ENCODE measurements at regions not wholly inside any gene's neighbourhood (a gene's known extent, or its start where the extent isn't known, plus 50 kb on each side); places are given as distances from the start of the nearest gene placed in this dataset.
"Not testable (repeated sequence)": the region's sequence is repeated elsewhere in the genome, so short reads cannot be mapped to it uniquely, and the experiment has no call there.

DNA sequence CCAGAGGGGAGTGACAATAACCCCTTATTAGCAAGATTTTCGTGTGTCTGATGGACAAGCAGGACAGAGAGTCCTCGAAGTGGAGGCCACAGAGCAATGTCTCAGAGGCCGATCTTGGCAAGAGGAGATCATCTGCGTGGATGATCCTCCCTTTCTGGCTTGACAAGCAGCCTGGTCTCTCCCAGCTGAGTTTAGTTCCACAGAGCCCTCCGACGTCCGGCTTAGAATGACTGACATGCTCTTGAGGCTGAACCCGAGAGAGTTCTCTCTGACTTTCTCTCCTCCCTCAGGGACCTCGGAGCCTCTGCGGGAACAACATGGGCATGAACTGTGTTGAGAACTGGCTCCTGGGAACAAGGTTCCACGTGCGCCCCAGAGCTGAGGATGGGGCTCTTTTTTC, 180.7 kb upstream of the PFKP start:
- ChIA-PET POLR2A (no interaction called here), CTCF (no interaction called here)
- Mint-ChIP-seq H3K36me3 (ENCODE audit: low read depth) (no peaks in the 10 kb centered on the region), H3K4me3 (no peak overlapping the region), H3K4me1 (peaks cover 4% of the 10 kb centered on the region), H3K27me3 (no peaks in the 10 kb centered on the region), H3K9me3 (peaks cover 8% of the 10 kb centered on the region), H3K27ac (no peak overlapping the region)
- DNase-seq: no peak

DNA sequence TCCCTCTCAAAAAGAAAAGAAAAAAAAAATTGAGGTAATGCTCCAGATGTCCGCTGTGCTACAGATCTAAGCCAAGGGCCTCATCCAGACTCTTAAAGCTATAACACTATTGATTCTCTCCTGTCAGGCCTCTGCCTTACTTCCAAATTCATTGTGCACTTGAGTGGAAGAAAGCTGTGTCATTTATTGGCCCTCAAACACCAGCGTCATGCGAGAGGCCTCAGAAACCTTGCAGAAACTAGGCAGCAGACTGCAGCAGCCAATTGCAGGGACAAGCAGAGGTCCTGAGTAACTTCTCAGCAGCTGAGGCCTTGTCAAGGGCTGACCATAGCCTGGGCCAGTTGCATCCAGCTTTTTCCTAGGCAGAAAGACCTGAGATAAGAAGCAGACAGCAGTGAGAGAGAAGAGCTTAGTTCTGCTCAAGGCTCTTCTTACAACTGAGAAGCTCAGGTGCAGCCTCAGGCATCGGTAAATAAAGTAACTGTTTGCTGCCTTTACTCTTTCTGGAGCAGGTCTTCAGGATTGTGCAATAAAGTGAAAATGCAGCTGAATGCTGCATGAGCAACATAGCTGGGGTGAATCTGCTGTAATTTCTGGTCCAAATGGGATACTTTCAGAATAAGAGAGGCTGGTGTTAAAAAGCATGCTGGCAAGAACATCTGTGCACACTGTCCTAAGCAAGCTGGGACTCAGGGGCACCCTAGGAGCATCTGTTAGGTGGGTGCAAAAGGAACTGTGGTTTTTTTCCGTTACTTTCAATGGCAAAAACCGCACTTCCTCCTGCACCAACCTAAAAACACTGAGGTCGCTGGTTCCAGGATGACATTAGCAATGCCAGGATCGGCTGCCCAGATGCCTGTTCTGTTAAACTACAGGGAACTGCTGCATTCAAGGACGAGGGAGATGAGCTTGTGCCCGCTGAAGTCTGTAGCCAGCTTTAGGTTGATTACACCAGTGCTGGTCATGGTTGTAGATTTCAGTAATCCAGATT, 181.8 kb upstream of the PFKP start:
- ChIA-PET CTCF (no interaction called here), POLR2A (no interaction called here)
- Mint-ChIP-seq H3K9me3 (peaks cover 8% of the 10 kb centered on the region), H3K27ac (no peak overlapping the region), H3K4me3 (no peak overlapping the region), H3K27me3 (no peaks in the 10 kb centered on the region), H3K4me1 (peaks cover 4% of the 10 kb centered on the region), H3K36me3 (ENCODE audit: low read depth) (no peaks in the 10 kb centered on the region)
- no peak for DNase-seq

- H3K4me3 Mint-ChIP-seq; H3K9me3 Mint-ChIP-seq; DNase-seq; POLR2A ChIA-PET; CTCF ChIA-PET; H3K36me3 Mint-ChIP-seq (ENCODE audit: low read depth); H3K27me3 Mint-ChIP-seq; H3K4me1 Mint-ChIP-seq; H3K27ac Mint-ChIP-seq: not testable (repeated sequence)
Observed at GRCh38 chr10:2883983-2884540, 183.3 kb upstream of the PFKP start.

DNA sequence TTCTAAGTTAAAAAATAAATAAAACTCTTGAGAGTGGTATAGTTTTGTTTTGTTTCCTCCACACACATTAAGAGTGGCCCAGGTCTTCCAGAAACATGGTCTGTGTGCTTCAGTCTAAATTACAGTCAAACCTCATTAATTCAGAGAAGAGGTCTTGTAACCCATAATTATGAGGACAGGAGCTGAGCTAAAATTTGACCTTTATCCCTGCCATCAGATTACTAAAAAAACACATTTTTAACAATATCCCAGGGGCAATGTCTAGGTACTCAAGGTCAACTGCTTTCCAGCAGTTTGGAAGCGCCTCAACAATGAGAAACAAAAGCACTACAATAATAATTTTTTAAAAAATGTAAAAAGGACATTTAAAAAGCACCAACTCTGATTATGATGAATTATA, 184.1 kb upstream of the PFKP start:
- no peaks in the 10 kb centered on the region for H3K27me3 Mint-ChIP-seq
- peaks cover 4% of the 10 kb centered on the region for H3K4me1 Mint-ChIP-seq
- H3K9me3 Mint-ChIP-seq: peaks cover 2% of the 10 kb centered on the region
- no peaks in the 10 kb centered on the region for H3K36me3 Mint-ChIP-seq (ENCODE audit: low read depth)
- no peak overlapping the region for H3K27ac Mint-ChIP-seq
- CTCF ChIA-PET: interaction anchor here (0.6 kb wide), 1 partner anchor 701 kb away, joined by 3 read pairs; no protein-coding TSS in a partner anchor
- H3K4me3 Mint-ChIP-seq: no peak overlapping the region
- POLR2A ChIA-PET: no interaction called here
- DNase-seq: no peak

DNA sequence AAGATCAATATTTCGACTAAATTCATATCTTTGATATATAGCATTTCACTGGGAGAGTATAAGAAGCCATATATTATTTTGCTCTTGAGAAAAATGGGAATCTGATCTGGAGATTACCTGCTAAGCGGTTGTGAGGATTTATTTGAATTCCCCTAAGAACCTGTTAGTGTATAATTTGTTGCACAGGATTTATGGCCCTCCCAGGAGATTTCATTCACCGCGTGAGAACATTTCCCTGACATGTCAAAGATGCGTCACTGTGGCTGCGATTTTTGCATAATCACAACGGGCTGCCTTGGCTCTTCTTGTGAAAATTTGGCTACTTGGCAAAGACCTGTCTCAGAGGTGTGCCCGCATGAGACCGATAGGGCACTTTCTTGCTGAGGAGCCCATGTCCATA, 184.7 kb upstream of the PFKP start:
- ChIA-PET POLR2A (no interaction called here), CTCF (no interaction called here)
- no peak for DNase-seq
- Mint-ChIP-seq H3K4me1 (peaks cover 4% of the 10 kb centered on the region), H3K27me3 (no peaks in the 10 kb centered on the region), H3K4me3 (no peak overlapping the region), H3K27ac (no peak overlapping the region), H3K9me3 (no peaks in the 10 kb centered on the region), H3K36me3 (ENCODE audit: low read depth) (no peaks in the 10 kb centered on the region)

DNA sequence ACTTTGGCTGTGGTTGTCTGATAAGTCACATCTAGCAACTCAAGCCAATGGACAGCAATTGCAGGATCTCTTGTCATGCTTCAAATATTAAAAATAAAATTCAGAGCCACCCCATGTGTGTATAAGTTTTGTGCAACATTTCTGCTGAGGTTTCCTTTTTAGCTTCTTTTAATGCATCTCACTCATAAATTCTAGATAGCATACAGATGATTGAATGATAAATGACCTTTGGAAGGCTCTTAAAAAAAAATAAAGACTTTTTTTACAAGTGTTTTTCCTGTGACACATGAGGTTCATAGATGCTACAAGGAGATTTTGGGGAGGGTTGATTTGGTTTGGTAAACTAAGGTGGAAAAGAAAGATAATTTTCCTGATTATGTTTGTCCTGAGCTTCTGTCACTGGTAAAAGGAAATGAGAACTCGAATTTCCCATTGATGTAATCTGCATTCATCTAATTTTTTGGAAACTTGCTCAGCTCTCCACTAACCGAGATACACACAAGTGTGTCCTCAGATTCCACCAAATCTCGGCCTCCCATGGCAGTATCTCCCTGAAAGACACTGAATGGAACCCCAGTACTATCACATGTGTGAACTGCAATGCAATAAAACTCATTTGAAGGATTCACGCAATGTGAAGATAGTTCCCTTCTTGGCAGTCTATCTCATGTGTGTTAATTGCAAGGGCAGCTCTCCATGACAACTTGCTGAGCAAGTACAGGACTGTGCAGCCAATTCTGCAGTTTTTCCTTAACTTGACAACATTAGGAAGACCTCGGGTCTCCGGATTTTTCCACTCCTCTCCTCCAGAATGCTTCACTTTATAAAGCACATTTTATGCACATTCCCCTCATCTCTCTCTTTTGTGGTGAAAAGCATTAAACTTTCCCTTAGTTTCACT, 185.4 kb upstream of the PFKP start:
- ChIA-PET CTCF (no interaction called here), POLR2A (no interaction called here)
- Mint-ChIP-seq H3K9me3 (no peaks in the 10 kb centered on the region), H3K4me1 (peaks cover 4% of the 10 kb centered on the region), H3K27me3 (no peaks in the 10 kb centered on the region), H3K4me3 (no peak overlapping the region), H3K27ac (no peak overlapping the region), H3K36me3 (ENCODE audit: low read depth) (no peaks in the 10 kb centered on the region)
- DNase-seq: no peak

GRCh38 chr10:2880050-2880449, 187.3 kb upstream of the PFKP start:
- H3K27ac Mint-ChIP-seq; H3K27me3 Mint-ChIP-seq; H3K9me3 Mint-ChIP-seq; CTCF ChIA-PET; DNase-seq; H3K4me3 Mint-ChIP-seq; H3K36me3 Mint-ChIP-seq (ENCODE audit: low read depth); POLR2A ChIA-PET; H3K4me1 Mint-ChIP-seq: not testable (repeated sequence)

DNA sequence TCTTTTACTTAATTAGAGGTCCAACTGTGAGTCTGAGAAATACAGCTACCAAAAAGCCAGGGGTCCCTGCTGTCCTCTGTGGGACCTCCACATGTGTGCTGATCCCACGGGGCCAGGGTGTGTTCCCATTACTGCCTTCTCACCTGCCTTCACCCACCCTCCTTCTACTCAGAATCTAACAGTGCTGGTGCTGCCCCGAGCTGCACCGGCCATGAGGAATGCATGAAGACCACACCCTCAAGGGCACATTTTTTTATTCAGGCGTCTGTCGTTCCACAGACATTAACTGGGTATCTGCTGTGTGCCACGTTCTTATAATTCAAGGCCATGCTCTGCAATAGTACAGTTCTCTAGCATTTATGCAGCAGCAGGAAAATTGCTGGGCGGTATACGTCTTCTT, 188.5 kb upstream of the PFKP start:
- no peaks in the 10 kb centered on the region for H3K27me3 Mint-ChIP-seq
- ChIA-PET CTCF (no interaction called here), POLR2A (no interaction called here)
- H3K27ac Mint-ChIP-seq: no peak overlapping the region
- no peaks in the 10 kb centered on the region for H3K4me1 Mint-ChIP-seq
- H3K36me3 Mint-ChIP-seq (ENCODE audit: low read depth): no peaks in the 10 kb centered on the region
- H3K9me3 Mint-ChIP-seq: no peaks in the 10 kb centered on the region
- H3K4me3 Mint-ChIP-seq: no peak overlapping the region
- no peak for DNase-seq

GRCh38 chr10:2876032-2876431, 191.3 kb upstream of the PFKP start:
- ChIA-PET CTCF (interaction anchor here (0.5 kb wide), 1 partner anchor 460 kb away, joined by 5 read pairs; no protein-coding TSS in a partner anchor), POLR2A (no interaction called here)
- H3K4me3 Mint-ChIP-seq: no peak overlapping the region
- no peaks in the 10 kb centered on the region for H3K36me3 Mint-ChIP-seq (ENCODE audit: low read depth)
- H3K27me3 Mint-ChIP-seq: no peaks in the 10 kb centered on the region
- DNase-seq: no peak
- no peaks in the 10 kb centered on the region for H3K9me3 Mint-ChIP-seq
- no peak overlapping the region for H3K27ac Mint-ChIP-seq
- H3K4me1 Mint-ChIP-seq: no peaks in the 10 kb centered on the region

- POLR2A ChIA-PET: no interaction called here
- Mint-ChIP-seq H3K27me3 (peaks cover 2% of the 10 kb centered on the region), H3K4me3 (no peak overlapping the region), H3K4me1 (no peaks in the 10 kb centered on the region), H3K9me3 (no peaks in the 10 kb centered on the region), H3K27ac (no peak overlapping the region), H3K36me3 (ENCODE audit: low read depth) (no peaks in the 10 kb centered on the region)
- CTCF ChIA-PET: no interaction called here
- no peak for DNase-seq
Observed at GRCh38 chr10:2874963-2875362, 192.4 kb upstream of the PFKP start.

GRCh38 chr10:2873769-2874168, 193.6 kb upstream of the PFKP start:
- Mint-ChIP-seq H3K9me3 (no peaks in the 10 kb centered on the region), H3K27ac (no peak overlapping the region), H3K4me3 (no peak overlapping the region), H3K27me3 (peaks cover 2% of the 10 kb centered on the region), H3K4me1 (no peaks in the 10 kb centered on the region), H3K36me3 (ENCODE audit: low read depth) (no peaks in the 10 kb centered on the region)
- POLR2A ChIA-PET: no interaction called here
- no peak for DNase-seq
- CTCF ChIA-PET: interaction anchor here (0.7 kb wide), 1 partner anchor 190 kb away, joined by 4 read pairs; no protein-coding TSS in a partner anchor

- Mint-ChIP-seq H3K36me3 (ENCODE audit: low read depth) (no peaks in the 10 kb centered on the region), H3K4me1 (no peaks in the 10 kb centered on the region), H3K27ac (no peak overlapping the region), H3K4me3 (no peak overlapping the region), H3K9me3 (no peaks in the 10 kb centered on the region), H3K27me3 (peaks cover 2% of the 10 kb centered on the region)
- DNase-seq: no peak
- POLR2A ChIA-PET: no interaction called here
- CTCF ChIA-PET: interaction anchor here (0.5 kb wide), 1 partner anchor 110 kb away, joined by 7 read pairs; no protein-coding TSS in a partner anchor
Observed at GRCh38 chr10:2871673-2872219, 195.6 kb upstream of the PFKP start.

DNA sequence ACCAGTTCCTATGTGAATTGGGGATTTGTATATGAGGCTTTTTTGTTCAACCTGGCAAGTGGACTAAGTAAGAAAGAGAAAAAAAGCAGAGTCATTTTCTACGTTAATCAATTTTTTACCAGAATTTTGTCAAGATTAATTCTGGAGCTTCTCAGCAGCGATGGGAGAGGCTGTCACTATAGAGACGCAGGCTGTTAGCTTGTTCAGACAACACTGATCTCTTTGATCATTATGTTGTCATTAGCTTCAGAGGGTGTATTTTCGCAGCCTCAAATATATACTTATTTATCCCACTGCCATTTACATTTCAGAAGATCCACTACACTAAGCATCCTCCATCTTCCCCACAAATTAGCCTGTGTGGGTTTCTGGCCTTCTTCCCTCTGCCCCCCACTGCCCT, 196.7 kb upstream of the PFKP start:
- ChIA-PET CTCF (no interaction called here), POLR2A (no interaction called here)
- H3K27ac Mint-ChIP-seq: no peak overlapping the region
- H3K4me1 Mint-ChIP-seq: no peaks in the 10 kb centered on the region
- peaks cover 3% of the 10 kb centered on the region for H3K9me3 Mint-ChIP-seq
- H3K27me3 Mint-ChIP-seq: peaks cover 2% of the 10 kb centered on the region
- H3K36me3 Mint-ChIP-seq (ENCODE audit: low read depth): no peaks in the 10 kb centered on the region
- H3K4me3 Mint-ChIP-seq: no peak overlapping the region
- DNase-seq: no peak

All from activated CD4-positive, alpha-beta T cell treated with anti-CD3 and anti-CD28 coated beads, Interleukin-2, amount 10 ng/mL, durations not matched to agents 7 days and 5 days (primary cell).